Medulla oblongata (tissue), 1 donor: ENCODE measurements at regions not wholly inside any gene's neighbourhood (a gene's known extent, or its start where the extent isn't known, plus 50 kb on each side); places are given as distances from the start of the nearest gene placed in this dataset.

ENCODE experiments used
- DNase-seq: peaks from one replicate; pipeline ENCODE4 v3.0.0-alpha.2; 2015; ENCODE audit errors: extremely low spot score

DNA sequence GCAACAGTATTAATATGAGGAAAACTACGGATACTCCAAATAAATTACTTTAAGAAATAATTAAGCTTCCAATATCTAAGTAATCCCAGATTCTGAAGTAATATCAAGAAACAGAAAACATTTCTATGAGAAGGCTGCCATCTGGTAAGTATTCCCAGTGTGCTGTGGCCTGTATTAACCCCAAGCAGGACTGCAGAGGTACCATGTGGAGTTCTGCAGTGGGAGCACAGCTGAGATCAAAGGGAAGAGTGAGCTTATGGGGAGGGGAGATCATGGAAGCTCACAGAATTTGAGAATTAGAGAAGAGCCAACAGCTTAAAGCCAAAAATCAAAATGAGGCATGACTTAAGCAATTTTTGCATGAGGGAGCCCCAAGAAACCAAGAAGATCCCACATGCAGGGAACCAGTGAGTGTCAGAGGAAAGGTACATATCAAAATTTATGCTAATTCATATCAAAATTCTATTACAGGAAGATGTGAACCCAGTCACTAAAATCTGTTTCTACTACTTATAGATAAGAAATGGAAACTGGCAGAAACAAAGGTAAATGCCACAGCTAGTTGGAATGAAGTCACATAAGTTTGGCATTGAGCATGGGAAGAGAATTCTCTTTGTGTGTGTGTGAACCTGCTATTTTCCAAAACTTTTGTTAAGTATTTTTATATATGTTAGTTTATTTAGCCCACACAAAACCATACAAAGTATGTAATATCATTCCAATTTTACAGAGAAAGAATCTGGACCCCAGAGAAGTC is 62.6 kb upstream of the KITLG start:
- DNase-seq: no peak

- DNase-seq: peak; percentile 42
Measured at GRCh38 chr12:88638966-88639760, 58.9 kb upstream of the KITLG start.

DNA sequence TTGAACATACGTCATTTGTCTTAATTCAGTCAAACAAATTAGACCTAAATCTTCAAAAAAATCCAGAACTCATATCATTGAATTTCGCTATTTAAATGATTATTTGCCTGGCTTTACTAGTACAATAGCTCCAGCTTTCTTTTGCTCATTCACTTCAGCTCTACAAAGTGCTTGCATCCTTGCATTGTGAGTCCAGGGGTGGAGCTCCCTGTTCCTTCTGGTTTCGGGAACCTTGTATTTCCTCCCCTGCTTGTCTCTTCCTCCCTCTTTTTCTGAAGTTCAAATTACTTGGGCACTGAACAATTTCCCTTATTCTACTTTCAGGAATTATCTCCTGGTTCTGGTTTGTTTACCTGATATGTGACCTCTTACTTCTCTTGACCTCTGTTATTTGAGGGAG is 58.1 kb upstream of the KITLG start:
- DNase-seq: no peak

DNA sequence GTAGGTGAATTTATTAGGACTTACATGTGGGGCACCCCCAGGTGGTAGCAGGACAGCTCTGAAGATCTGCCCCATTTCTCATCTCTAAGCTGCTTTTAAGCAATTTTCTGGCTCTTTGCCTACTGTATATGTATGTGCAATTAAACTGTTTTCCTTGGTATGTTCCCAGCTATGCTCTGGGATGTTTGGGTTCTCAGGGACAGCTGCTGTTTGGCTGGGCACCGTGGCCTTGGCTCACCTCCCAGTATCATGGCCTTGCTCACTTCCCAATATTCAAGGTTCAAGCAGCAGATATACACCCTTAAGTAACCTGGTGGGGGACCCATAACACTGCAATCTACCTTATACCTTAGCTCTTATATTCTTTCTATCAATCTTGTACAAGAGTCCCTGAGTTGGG is 53.7 kb upstream of the KITLG start:
- no peak for DNase-seq

- DNase-seq: no peak
Measured at GRCh38 chr12:88633312-88633711, 53.0 kb upstream of the KITLG start.

GRCh38 chr12:88630561-88630960 is 50.3 kb upstream of the KITLG start:
- no peak for DNase-seq
